MV-4-11 (cell line): ENCODE measurements at regions not wholly inside any gene's neighbourhood (a gene's known extent, or its start where the extent isn't known, plus 50 kb on each side); places are given as distances from the start of the nearest gene placed in this dataset.

ENCODE experiments used
- DNase-seq: peaks from one replicate; lab custom pipeline; 2025; lab: John Stamatoyannopoulos, UW

- DNase-seq = no peak
Observed at GRCh38 chr4:82031376-82031927, 342.3 kb downstream of the HNRNPD start.

- DNase-seq = peak; percentile 29
Observed at GRCh38 chr4:82017680-82018079, 356.1 kb downstream of the HNRNPD start.

- DNase-seq = no peak
Observed at GRCh38 chr4:82005158-82005557, 368.6 kb downstream of the HNRNPD start.

GRCh38 chr4:81997313-81997712 is 376.5 kb downstream of the HNRNPD start:
- DNase-seq = no peak

GRCh38 chr4:81990898-81991297 is 382.9 kb downstream of the HNRNPD start:
- no peak for DNase-seq

- no peak for DNase-seq
Observed at GRCh38 chr4:81990211-81990610, 383.6 kb downstream of the HNRNPD start.

GRCh38 chr4:81989202-81989601 is 384.6 kb downstream of the HNRNPD start:
- no peak for DNase-seq

- DNase-seq = no peak
Observed at GRCh38 chr4:81988178-81988577, 385.6 kb downstream of the HNRNPD start.

- DNase-seq = no peak
Observed at GRCh38 chr4:81984746-81985145, 389.0 kb downstream of the HNRNPD start.

- DNase-seq = no peak
Observed at GRCh38 chr4:81982846-81983540, 390.8 kb downstream of the HNRNPD start.

- no peak for DNase-seq
Observed at GRCh38 chr4:81981218-81981617, 392.6 kb downstream of the HNRNPD start.

- DNase-seq = no peak
Observed at GRCh38 chr4:81974523-81974922, 399.3 kb downstream of the HNRNPD start.

GRCh38 chr4:81971637-81972381 is 402.0 kb downstream of the HNRNPD start:
- DNase-seq = no peak

GRCh38 chr4:81971061-81971460 is 402.7 kb downstream of the HNRNPD start:
- DNase-seq = no peak

GRCh38 chr4:81970454-81970853 is 403.3 kb downstream of the HNRNPD start:
- DNase-seq = no peak

GRCh38 chr4:81966676-81967075 is 407.1 kb downstream of the HNRNPD start:
- no peak for DNase-seq

- DNase-seq = no peak
Observed at GRCh38 chr4:81965911-81966310, 407.9 kb downstream of the HNRNPD start.

GRCh38 chr4:81965454-81965853 is 408.3 kb downstream of the HNRNPD start:
- DNase-seq = no peak

- no peak for DNase-seq
Observed at GRCh38 chr4:81963763-81964020, 410.1 kb downstream of the HNRNPD start.

GRCh38 chr4:81963015-81963762 is 410.6 kb downstream of the HNRNPD start:
- no peak for DNase-seq

- no peak for DNase-seq
Observed at GRCh38 chr4:81960961-81961360, 412.8 kb downstream of the HNRNPD start.

GRCh38 chr4:81954271-81954670 is 419.5 kb downstream of the HNRNPD start:
- DNase-seq = no peak

- no peak for DNase-seq
Observed at GRCh38 chr4:81951891-81952455, 421.8 kb downstream of the HNRNPD start.
